HS-27A (cell line): ENCODE measurements at regions not wholly inside any gene's neighbourhood (a gene's known extent, or its start where the extent isn't known, plus 50 kb on each side); places are given as distances from the start of the nearest gene placed in this dataset.
A peak's percentile ranks its signal among the peaks of the same experiment; 100 is the strongest.
"Not testable (repeated sequence)": the region's sequence is repeated elsewhere in the genome, so short reads cannot be mapped to it uniquely, and the experiment has no call there.

Source experiments
- DNase-seq: peaks from one replicate; pipeline ENCODE4 v3.0.0-alpha.2; 2012; ENCODE audit warnings: low read depth, missing footprints

- DNase-seq: no peak
Observed at GRCh38 chr1:192476802-192477298, 98.7 kb upstream of the RGS1 start.

- no peak for DNase-seq
Observed at GRCh38 chr1:192477630-192478029, 97.9 kb upstream of the RGS1 start.

DNA sequence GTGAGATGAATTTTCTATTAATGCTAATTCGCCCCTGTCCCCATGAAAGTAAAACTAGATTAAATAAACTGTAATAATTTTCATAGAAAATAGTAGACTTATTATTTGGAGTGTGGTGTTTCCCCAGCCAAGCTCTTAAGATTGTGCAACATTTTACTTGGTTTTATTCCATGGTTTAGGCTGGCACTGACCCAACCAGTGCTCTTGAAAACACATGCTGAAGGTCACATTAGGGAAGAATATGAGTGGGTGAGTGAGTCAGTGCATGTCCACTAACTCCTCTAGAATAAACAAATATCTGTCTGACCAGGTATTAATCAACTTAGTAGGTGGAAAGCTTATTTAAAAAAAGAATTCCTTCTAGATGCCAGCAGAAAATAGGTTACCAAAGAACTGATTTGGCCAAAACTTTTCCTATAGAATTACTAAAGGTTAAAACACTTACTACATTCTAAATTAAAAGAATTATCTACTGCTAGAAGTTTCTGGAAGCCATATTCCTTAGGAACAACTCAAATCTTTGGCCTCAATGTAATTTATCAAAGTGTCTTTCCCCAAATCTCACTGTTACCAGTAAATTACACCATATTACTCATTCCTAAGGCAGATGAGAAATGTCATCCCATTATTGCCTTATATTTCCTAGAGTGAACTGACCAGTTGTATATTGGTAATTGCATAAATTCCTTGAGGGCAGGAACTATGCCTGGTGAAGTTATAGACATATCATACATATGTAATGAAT lies 89.7 kb upstream of the RGS1 start:
- peak; percentile 68 for DNase-seq

DNA sequence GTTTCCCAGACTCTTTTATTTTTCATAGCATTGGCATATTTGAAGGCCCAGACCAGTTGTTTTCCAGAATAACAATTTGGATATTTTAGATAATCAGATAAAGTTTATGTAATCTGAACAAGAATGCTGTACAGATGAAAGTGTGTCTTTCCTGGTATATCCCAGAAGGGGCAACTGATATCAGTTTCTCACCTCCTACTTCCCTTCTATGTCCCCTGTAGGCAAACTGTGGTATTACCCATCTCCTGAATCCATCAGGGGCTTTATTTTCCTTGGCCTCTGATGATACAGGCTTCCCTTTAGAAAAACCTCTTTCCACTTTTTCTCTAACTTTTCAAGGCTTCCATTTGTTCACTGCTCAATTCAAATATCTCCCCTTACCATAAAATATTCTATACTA lies 87.5 kb upstream of the RGS1 start:
- DNase-seq: no peak

GRCh38 chr1:192489047-192489446 lies 86.5 kb upstream of the RGS1 start:
- DNase-seq: no peak

- no peak for DNase-seq
Observed at GRCh38 chr1:192489748-192490147, 85.8 kb upstream of the RGS1 start.

DNA sequence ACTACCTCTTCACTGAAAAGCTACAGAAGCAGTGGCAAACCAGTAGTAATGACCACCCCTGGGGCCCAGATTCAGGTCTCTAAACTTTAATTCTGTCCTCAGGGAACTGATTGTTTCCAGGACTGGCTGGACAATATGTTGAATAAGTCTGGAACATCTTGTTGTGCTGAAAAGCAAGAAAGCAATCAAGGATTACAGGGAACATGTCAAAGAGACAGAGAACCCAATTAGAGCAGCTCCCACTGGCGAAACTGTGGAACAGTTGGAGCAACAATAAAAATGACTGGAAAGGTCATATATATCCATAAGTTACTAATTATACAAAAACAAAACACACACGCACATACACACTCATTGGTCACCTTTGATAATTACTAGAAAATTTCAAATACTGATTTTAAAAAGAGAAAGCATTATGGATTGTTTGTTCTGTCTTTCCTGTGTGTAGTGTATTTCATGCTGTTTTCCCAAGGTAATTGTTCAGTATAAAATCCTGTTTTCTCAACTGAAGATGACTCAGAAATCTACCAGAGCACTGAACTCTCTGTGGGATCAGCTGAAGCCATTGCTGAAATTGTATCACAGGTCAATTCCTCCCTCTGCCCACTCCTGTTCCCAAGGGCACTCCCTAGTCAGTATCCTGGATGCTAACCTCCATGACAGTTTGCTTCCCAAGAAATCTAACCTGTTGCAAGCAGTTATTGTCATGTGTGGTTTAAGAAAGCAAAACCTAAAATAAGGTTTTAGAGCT lies 83.6 kb upstream of the RGS1 start:
- no peak for DNase-seq

GRCh38 chr1:192493584-192493983 lies 82.0 kb upstream of the RGS1 start:
- DNase-seq: no peak

GRCh38 chr1:192496369-192497056 lies 79.1 kb upstream of the RGS1 start:
- no peak for DNase-seq

DNA sequence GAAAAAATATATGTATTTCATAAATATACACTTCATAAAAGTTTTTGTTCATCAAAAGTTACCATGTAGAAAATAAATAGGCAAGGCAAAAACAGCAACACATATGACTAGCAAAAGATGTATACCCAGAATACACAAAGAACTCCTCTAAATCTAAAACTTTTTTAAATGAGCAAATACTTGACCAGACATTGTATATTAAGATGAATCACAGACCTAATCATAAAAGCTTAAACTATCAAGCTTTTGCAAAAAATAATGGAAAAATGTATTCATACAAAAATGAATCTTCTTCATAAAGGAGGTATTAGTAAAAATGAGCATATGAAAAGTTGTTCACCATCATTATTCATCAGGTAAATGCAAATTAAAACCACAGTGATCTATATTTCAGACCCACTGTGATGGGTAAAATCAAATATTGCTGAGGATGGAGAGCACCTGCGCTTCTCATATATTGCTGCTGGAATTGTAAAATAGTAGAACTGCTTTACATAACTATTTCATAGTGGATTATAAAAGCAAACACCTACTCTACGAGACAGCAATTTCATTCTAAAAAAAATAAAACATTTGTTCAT lies 78.3 kb upstream of the RGS1 start:
- DNase-seq: no peak

DNA sequence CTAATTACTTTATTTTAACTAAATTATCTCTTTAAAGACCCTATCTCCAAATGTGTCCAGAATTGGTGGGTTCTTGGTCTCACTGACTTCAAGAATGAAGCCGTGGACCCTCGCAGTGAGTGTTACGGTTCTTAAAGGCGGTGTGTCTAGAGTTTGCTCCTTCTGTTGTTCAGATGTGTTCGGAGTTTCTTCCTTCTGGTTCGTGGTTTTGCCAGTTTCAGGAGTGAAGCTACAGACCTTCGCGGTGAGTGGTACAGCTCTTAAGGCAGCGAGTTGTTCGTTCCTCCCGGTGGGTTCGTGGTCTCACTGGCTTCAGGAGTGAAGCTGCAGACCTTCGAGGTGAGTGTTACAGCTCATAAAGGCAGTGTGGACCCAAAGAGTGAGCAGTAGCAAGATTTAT lies 77.5 kb upstream of the RGS1 start:
- DNase-seq: not testable (repeated sequence)

GRCh38 chr1:192499061-192499581 lies 76.5 kb upstream of the RGS1 start:
- not testable (repeated sequence) for DNase-seq

GRCh38 chr1:192500541-192500940 lies 75.0 kb upstream of the RGS1 start:
- DNase-seq: not testable (repeated sequence)

- DNase-seq: no peak
Observed at GRCh38 chr1:192506741-192507155, 68.8 kb upstream of the RGS1 start.

GRCh38 chr1:192512426-192513162 lies 63.0 kb upstream of the RGS1 start:
- no peak for DNase-seq

- no peak for DNase-seq
Observed at GRCh38 chr1:192513196-192513595, 62.4 kb upstream of the RGS1 start.

GRCh38 chr1:192513697-192514096 lies 61.9 kb upstream of the RGS1 start:
- no peak for DNase-seq

DNA sequence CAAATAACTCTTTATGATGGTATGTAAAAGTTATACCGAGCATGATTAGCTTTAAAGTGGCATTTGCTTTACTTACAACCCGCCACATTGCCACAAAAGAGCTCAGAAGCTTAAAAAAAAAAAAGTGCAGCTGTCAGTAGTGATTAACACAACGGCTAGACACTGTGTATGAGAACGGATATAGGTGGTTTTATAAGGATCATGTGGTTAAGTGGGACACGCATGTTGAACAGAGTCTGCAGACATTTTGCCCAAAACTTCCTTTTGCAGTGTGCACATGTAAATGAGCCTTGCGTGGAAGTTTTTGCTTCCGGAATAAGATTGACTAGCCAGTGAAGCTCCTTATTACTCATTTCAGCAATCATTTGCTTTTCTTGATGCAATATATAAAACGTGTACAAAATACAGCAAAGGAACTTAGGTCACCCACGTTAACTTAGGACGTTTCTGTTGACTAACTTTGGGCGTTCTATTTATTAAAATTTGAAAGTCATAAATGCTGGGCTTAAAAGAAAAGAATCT lies 58.7 kb upstream of the RGS1 start:
- no peak for DNase-seq

DNA sequence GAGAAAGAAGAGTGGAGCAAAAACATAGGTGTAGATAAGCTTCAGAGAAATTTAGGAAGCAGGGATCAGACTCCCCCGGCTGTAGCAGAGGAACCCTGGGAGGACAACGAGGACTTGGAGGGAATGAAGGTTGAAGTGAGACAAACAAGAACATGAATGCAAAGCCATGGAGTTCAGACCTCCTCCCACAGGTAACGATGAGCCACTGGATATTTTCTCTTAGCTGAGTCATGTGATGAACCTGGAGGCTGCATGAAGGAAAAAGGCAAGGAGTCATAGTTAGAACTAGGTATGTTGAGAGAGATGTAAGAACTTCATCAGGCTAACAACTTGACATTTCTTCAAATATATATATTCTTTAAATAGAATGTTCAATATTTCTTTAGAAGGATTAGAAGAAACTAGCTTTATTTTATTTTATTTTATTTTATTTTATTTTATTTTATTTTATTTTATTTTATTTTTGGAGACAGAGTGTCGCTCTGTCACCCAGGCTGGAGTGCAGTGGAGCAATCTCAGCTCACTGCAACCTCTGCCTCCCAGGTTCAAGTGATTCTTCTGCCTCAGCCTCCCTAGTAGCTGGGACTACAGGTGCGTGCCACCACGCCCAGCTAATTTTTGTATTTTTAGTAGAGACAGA lies 57.7 kb upstream of the RGS1 start:
- not testable (repeated sequence) for DNase-seq

- no peak for DNase-seq
Observed at GRCh38 chr1:192518700-192519099, 56.9 kb upstream of the RGS1 start.

GRCh38 chr1:192521734-192522133 lies 53.8 kb upstream of the RGS1 start:
- DNase-seq: no peak
